GM21360 (cell line): ENCODE measurements at regions not wholly inside any gene's neighbourhood (a gene's known extent, or its start where the extent isn't known, plus 50 kb on each side); places are given as distances from the start of the nearest gene placed in this dataset.
"Not testable (repeated sequence)": the region's sequence is repeated elsewhere in the genome, so short reads cannot be mapped to it uniquely, and the experiment has no call there.

Experiments used
- ATAC-seq: cut with Tn5 transposase; IDR thresholded peaks from one replicate; pipeline ENCODE4 v1.9.1; 2021; ENCODE audit warnings: mild to moderate bottlenecking, moderate library complexity; ENCODE audit not compliant: unreplicated experiment

- not testable (repeated sequence) for ATAC-seq
Measured at GRCh38 chr11:116324077-116324476, 448.7 kb downstream of the BUD13 start.

DNA sequence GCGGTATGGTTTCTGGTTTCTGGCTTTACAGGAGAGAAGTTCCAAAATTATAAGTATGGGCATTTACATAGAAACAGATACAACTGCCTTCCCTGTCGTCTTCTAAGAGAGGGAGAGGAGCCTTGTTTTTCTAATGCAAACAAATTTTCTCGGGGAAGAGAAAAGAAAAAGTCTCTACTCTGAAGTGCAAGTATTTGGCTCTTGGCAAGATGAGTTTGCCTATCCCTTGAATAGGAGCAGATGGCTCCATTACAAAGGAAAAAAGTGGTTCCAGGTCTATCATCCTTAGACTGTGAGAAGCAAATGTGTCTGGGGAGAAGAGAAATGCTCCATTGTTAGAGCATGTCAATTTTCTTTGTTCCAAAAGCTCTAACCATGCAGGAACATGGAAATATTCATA is 455.6 kb downstream of the BUD13 start:
- no peak for ATAC-seq

- ATAC-seq, result no peak
Measured at GRCh38 chr11:116314006-116314405, 458.8 kb downstream of the BUD13 start.

GRCh38 chr11:116312570-116313391 is 460.0 kb downstream of the BUD13 start:
- ATAC-seq, result no peak

DNA sequence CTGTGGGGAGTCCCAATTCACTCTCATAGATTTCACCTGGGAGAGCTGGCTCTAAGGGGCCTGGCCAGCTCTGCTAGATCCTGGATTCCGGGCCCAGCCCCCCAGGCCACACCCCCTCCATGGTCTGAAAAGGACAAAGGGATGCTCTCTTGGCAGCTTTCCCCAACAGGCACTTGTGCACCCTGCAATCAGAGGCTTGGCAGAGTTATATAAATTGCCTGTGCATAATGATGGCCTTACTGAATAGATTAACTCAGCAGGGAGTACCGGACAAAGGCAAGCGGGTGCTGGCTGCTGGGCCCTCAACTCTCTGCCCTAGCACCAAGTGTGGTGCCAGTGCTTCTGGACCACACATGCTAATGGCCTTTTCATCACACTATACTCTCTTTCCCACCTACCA is 461.6 kb downstream of the BUD13 start:
- ATAC-seq, result no peak

- no peak for ATAC-seq
Measured at GRCh38 chr11:116310698-116311097, 462.1 kb downstream of the BUD13 start.

- no peak for ATAC-seq
Measured at GRCh38 chr11:116310226-116310625, 462.6 kb downstream of the BUD13 start.

DNA sequence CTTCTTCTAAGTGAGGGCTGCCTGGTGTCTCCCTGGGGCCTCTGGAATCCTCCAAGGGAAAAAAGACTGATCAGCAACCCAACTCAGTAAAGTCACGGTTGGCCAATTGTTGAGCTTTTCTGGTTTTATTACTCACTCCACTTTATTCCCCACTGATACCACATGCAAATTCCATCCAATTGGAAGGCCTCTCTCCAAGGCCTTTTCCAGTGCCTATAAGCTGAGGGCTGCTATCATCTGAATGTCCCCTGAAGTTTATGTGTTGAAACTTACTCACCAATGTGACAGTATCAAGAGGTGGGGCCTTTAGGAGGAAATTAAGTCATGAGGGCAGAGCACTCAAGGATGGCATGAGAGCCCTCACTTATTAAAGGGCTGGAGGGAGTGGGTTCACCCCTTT is 463.3 kb downstream of the BUD13 start:
- ATAC-seq, result no peak

- ATAC-seq, result no peak
Measured at GRCh38 chr11:116302756-116303155, 470.0 kb downstream of the BUD13 start.

DNA sequence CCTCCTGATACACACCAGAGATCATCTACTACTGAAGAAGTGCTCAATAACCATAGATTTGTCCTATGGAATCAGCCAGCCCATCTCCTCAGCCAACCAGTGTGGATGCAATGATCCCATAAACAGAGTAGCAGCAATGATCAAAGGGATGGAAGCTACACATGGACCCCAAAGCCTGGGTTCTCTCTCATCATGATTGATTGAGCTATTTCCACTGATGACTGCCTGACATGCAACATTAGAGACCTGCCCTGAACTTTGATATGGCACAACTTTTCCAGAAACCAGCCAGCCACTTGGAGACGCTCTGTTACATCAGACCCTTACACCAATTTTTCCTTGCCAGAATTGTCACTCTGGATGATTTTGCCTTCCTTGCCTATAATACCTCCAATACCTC is 471.6 kb downstream of the BUD13 start:
- ATAC-seq, result no peak

GRCh38 chr11:116300232-116300631 is 472.6 kb downstream of the BUD13 start:
- ATAC-seq, result no peak

- no peak for ATAC-seq
Measured at GRCh38 chr11:116294630-116295029, 478.2 kb downstream of the BUD13 start.

GRCh38 chr11:116287866-116288265 is 484.9 kb downstream of the BUD13 start:
- ATAC-seq, result no peak

- ATAC-seq, result no peak
Measured at GRCh38 chr11:116285026-116285425, 487.8 kb downstream of the BUD13 start.

GRCh38 chr11:116283300-116283699 is 489.5 kb downstream of the BUD13 start:
- ATAC-seq, result no peak

GRCh38 chr11:116282481-116282880 is 490.3 kb downstream of the BUD13 start:
- ATAC-seq, result no peak

- no peak for ATAC-seq
Measured at GRCh38 chr11:116281173-116282160, 491.3 kb downstream of the BUD13 start.

- no peak for ATAC-seq
Measured at GRCh38 chr11:116279511-116279910, 493.3 kb downstream of the BUD13 start.

- ATAC-seq, result no peak
Measured at GRCh38 chr11:116278076-116278475, 494.7 kb downstream of the BUD13 start.

GRCh38 chr11:116276051-116277044 is 496.4 kb downstream of the BUD13 start:
- peak; percentile 71 for ATAC-seq

- no peak for ATAC-seq
Measured at GRCh38 chr11:116275635-116276034, 497.2 kb downstream of the BUD13 start.
